ENCODE measurements at regions not wholly inside any gene's neighbourhood (a gene's known extent, or its start where the extent isn't known, plus 50 kb on each side); places are given as distances from the start of the nearest gene placed in this dataset.

GRCh38 chr16:6406028-6406427, 926.6 kb upstream of the RBFOX1 start:
- TF ChIP-seq CTCF (conservative IDR thresholded peaks at IDR 0.05; ENCODE audit: low read depth, low read length) (no peak), EZH2phosphoT487 (IDR thresholded peaks at IDR 0.05; ENCODE audit: borderline replicate concordance, low read length) (no peak), EZH2 (IDR thresholded peaks at IDR 0.05; ENCODE audit: low read length, unreplicated experiment) (no peak)
